Body of pancreas (tissue), 4 donors: ENCODE measurements at regions not wholly inside any gene's neighbourhood (a gene's known extent, or its start where the extent isn't known, plus 50 kb on each side); places are given as distances from the start of the nearest gene placed in this dataset.

ENCODE experiments used
- ATAC-seq: fragments of 150-250 bp; one replicate; pipeline ENCODE4 v1.9.1; 2016
- DNase-seq, 4 donors: peaks; one replicate each; pipeline ENCODE4 v3.0.0-alpha.2; 2019
- H3K27ac ChIP-seq, 4 donors: fragments of 200-600 bp; sonication (generic); 1 replicate in 3 of 4; 2 replicates in 1 of 4; pipeline versions ENCODE4 v1.5.1 to v1.6.1; 2016 to 2019; ENCODE audit warnings: mild to moderate bottlenecking in 1 of 4, mixed read lengths in 1 of 4, moderate library complexity in 1 of 4
- H3K27me3 ChIP-seq, 2 donors: fragments of 200-600 bp; sonication (generic); one replicate each; pipeline ENCODE4 v1.6.0; 2016; ENCODE audit warnings: mild to moderate bottlenecking in 1 of 2
- H3K36me3 ChIP-seq, 2 donors: fragments of 200-600 bp; sonication (generic); replicated peaks in 1 of 2; 2 replicates each; pipeline ENCODE4 v1.5.1; 2016; ENCODE audit warnings: low read depth in 2 of 2; ENCODE audit not compliant: insufficient read depth in 1 of 2
- H3K4me1 ChIP-seq: fragments of 200-600 bp; sonication (generic); one replicate; pipeline ENCODE4 v1.6.0; 2016
- H3K4me3 ChIP-seq, 2 donors: fragments of 200-600 bp; sonication (generic); 1 replicate in 1 of 2; 2 replicates in 1 of 2; pipeline ENCODE4 v1.5.1; 2016 to 2019
- H3K9me3 ChIP-seq, 3 donors: fragments of 200-600 bp; sonication (generic); 1 replicate in 2 of 3; 2 replicates in 1 of 3; pipeline ENCODE4 v1.5.1; 2016
- CTCF ChIP-seq, 7 experiments: fragments of 450-650 bp in 4 of 7; fragments of 200-600 bp in 3 of 7; sonication (generic) in 3 of 7; IDR thresholded peaks; one replicate each; pipeline ENCODE4 v1.5.1; 2016 to 2019; ENCODE audit warnings: antibody characterized with exemption in 7 of 7
- POLR2A ChIP-seq, 3 donors: fragments of 450-650 bp; IDR thresholded peaks; one replicate each; pipeline ENCODE4 v1.6.1; 2016; ENCODE audit warnings: antibody characterized with exemption in 3 of 3, mild to moderate bottlenecking in 2 of 3
- WGBS, 2 donors: methylation state at CpG; one replicate each; pipeline ENCODE4 v1.1.5; 2017; 5-methylcytosine and 5-hydroxymethylcytosine counted together
- intact Hi-C: fragments of 100-400 bp; cut with DNase I; formaldehyde crosslinking; loops from one replicate; pipeline ENCODE4 v1.15.1; 2023

- Histone ChIP-seq H3K36me3 (no peaks in the 10 kb centered on the region), H3K9me3 (no peaks in the 10 kb centered on the region), H3K27ac (no peak overlapping the region), H3K4me1 (no peaks in the 10 kb centered on the region), H3K4me3 (no peak overlapping the region), H3K27me3 (no peaks in the 10 kb centered on the region)
- TF ChIP-seq POLR2A (IDR thresholded peaks at IDR 0.05) = no peak
- no peak for TF ChIP-seq CTCF (IDR thresholded peaks at IDR 0.05)
- intact Hi-C loops = no loop called here
- ATAC-seq (no peak), DNase-seq (no peak)
- 55 to 57% methylated on average over 4 of the region's 4 CpGs for WGBS, 2 donors
Measured at GRCh38 chr7:34240417-34240816, 335.1 kb downstream of the BMPER start.

GRCh38 chr7:34242391-34242790, 337.1 kb downstream of the BMPER start:
- Histone ChIP-seq H3K4me1 (no peaks in the 10 kb centered on the region), H3K4me3 (no peak overlapping the region), H3K27ac (no peak overlapping the region), H3K36me3 (no peaks in the 10 kb centered on the region), H3K27me3 (no peaks in the 10 kb centered on the region), H3K9me3 (no peaks in the 10 kb centered on the region)
- WGBS, 2 donors = 43 to 62% methylated on average over 1 of the region's 1 CpG
- intact Hi-C loops = no loop called here
- TF ChIP-seq CTCF (IDR thresholded peaks at IDR 0.05) (no peak), POLR2A (IDR thresholded peaks at IDR 0.05) (no peak)
- ATAC-seq (no peak), DNase-seq (no peak)

DNA sequence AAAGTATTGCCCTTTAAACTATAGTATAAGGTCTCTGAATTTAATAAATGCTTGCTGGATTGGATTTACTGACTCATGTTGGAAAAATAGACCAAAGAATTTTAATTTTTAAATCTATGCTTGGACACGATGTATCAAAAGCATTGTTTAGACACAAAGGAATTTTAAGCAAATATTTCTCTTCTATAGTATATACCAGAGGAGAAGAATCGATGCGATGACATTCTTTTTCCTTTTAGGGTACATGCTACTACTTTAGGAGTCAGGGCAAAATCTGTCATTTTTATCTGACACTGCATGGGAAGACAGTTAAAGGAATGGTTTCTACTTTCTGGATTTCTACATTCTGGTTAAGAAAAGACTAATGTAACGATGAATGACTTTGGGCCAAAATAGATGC, 339.9 kb downstream of the BMPER start:
- WGBS, 2 donors = 74 to 82% methylated on average over 4 of the region's 4 CpGs
- no peak for ATAC-seq
- H3K4me1 ChIP-seq = no peaks in the 10 kb centered on the region

DNA sequence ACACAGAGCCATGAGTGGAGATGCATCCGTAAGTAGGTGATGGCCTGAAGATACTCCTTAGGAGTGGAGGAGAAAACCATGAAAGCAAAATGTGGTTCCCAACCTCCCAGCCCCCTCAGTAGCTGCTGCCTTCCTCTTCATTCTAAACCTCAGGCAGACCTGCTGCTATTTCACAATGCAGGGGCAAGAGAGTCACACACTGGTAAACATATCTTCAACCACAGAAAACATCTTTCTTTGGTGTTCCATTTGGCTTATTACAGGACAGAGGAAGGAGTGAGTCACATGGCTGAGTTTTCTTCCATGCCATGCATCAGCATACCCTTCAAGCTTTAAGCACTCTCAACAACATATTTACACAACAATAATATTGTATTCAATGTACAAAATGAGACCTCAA, 342.1 kb downstream of the BMPER start:
- ATAC-seq (no peak), DNase-seq (no peak)
- WGBS, 2 donors = 80 to 82% methylated on average over 1 of the region's 1 CpG
- TF ChIP-seq CTCF (IDR thresholded peaks at IDR 0.05) (no peak), POLR2A (IDR thresholded peaks at IDR 0.05) (no peak)
- Histone ChIP-seq H3K9me3 (no peaks in the 10 kb centered on the region), H3K4me1 (no peaks in the 10 kb centered on the region), H3K27ac (no peak overlapping the region), H3K36me3 (no peaks in the 10 kb centered on the region), H3K27me3 (no peaks in the 10 kb centered on the region), H3K4me3 (no peak overlapping the region)
- intact Hi-C loops = no loop called here

More for the DNA sequence above, 339.9 kb downstream of the BMPER start:
- no peak overlapping the region for H3K27ac ChIP-seq
- no peaks in the 10 kb centered on the region for H3K9me3 ChIP-seq
- TF ChIP-seq CTCF (IDR thresholded peaks at IDR 0.05) (no peak), POLR2A (IDR thresholded peaks at IDR 0.05) (no peak)
- H3K27me3 ChIP-seq = no peaks in the 10 kb centered on the region
- intact Hi-C loops = no loop called here
- H3K36me3 ChIP-seq = no peaks in the 10 kb centered on the region
- no peak for DNase-seq
- H3K4me3 ChIP-seq = no peak overlapping the region

- Histone ChIP-seq H3K4me1 (no peaks in the 10 kb centered on the region), H3K9me3 (no peaks in the 10 kb centered on the region), H3K27me3 (no peaks in the 10 kb centered on the region), H3K4me3 (no peak overlapping the region), H3K36me3 (no peaks in the 10 kb centered on the region), H3K27ac (no peak overlapping the region)
- WGBS, 2 donors = 31 to 34% methylated on average over 2 of the region's 2 CpGs
- intact Hi-C loops = no loop called here
- ATAC-seq (no peak), DNase-seq (no peak)
- TF ChIP-seq POLR2A (IDR thresholded peaks at IDR 0.05) = no peak
Measured at GRCh38 chr7:34249192-34249591, 343.9 kb downstream of the BMPER start.
